HG02623 (cell line): ENCODE measurements at regions not wholly inside any gene's neighbourhood (a gene's known extent, or its start where the extent isn't known, plus 50 kb on each side); places are given as distances from the start of the nearest gene placed in this dataset.
"Not testable (repeated sequence)": the region's sequence is repeated elsewhere in the genome, so short reads cannot be mapped to it uniquely, and the experiment has no call there.

Experiments used
- ATAC-seq: cut with Tn5 transposase; IDR thresholded peaks from one replicate; pipeline ENCODE4 v1.9.1; 2021; ENCODE audit warnings: moderate library complexity; ENCODE audit not compliant: unreplicated experiment

GRCh38 chr4:72942565-72942964 lies 127.0 kb downstream of the COX18 start:
- ATAC-seq: no peak

GRCh38 chr4:72938516-72938915 lies 131.0 kb downstream of the COX18 start:
- no peak for ATAC-seq

GRCh38 chr4:72935462-72935861 lies 134.1 kb downstream of the COX18 start:
- no peak for ATAC-seq

DNA sequence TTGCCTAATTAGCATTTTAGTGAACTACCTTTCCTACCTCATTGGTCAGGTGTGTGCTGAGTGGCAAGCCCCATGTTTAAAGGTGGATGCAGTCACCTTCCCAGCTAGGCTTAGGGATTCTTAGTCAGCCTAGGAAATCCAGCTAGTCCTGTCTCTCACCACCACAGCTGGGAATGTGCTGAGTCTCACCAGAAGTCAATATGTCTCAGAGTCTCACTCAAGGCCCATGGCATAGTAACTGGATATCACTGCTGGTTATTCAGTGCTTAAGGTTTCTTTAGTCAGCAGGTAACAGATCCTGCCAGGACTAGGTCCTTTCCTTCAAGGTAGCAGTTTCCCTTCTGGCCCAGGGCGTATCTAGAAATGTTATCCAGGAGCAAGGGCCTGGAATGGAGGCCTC lies 136.5 kb downstream of the COX18 start:
- no peak for ATAC-seq

- ATAC-seq: no peak
These were observed 138.2 kb downstream of the COX18 start for GRCh38 chr4:72931346-72931745.

DNA sequence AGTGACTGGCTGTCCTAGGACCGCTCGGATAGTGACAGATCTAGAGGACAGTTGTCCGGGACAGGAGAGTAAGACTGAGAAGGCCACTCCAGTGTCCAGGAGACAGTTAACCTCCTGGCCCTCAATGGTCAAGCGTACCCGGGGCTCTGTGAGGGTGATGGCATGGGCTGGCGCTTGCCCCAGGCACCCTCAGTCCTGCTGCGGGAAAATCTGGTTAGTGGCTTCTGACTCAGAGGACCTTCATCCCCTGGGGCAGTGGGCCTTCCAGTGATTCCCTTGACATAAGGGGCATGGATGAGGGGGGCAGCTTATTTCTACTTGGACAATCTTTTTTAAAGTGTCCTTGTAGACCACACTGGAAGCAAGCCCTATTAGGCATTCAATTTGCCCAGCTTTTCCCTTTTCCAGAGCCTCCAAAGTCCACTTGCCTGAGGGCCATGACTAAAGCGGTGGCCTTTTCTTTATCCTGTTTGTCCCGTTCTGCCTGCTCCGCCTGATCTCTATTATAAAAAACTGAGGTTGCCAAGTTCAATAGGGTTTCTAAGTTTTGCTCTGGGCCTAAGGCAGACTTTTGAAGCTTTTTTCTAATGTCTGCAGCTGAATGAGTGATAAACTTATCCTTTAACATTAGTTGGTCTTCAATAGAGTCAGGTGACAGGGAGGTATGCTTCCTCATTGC lies 139.8 kb downstream of the COX18 start:
- not testable (repeated sequence) for ATAC-seq

GRCh38 chr4:72924814-72925213 lies 144.7 kb downstream of the COX18 start:
- ATAC-seq: no peak

- ATAC-seq: no peak
These were observed 149.6 kb downstream of the COX18 start for GRCh38 chr4:72919937-72920336.

GRCh38 chr4:72919464-72919863 lies 150.1 kb downstream of the COX18 start:
- ATAC-seq: no peak

GRCh38 chr4:72918362-72918761 lies 151.2 kb downstream of the COX18 start:
- no peak for ATAC-seq

DNA sequence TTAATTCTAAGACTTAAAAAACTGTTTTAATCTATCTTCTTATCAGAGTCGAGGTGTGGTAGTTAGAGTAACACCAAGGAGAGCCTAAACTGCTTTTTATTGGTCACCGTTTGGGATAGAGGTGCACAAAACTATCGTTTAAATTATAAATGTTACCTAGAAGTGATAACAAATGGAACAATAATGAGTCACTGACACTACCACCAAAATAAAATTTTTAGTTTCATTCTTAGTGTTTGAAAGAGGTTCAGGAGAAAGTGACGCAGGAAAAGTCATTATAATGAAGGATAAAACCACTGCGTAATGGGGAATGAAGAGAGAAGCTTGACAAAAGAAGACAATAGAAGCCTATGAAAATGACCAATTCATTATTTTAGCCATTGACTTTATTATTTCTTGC lies 158.2 kb downstream of the COX18 start:
- ATAC-seq: no peak

GRCh38 chr4:72909461-72909860 lies 160.1 kb downstream of the COX18 start:
- ATAC-seq: no peak

GRCh38 chr4:72902354-72902753 lies 167.2 kb downstream of the COX18 start:
- ATAC-seq: no peak

DNA sequence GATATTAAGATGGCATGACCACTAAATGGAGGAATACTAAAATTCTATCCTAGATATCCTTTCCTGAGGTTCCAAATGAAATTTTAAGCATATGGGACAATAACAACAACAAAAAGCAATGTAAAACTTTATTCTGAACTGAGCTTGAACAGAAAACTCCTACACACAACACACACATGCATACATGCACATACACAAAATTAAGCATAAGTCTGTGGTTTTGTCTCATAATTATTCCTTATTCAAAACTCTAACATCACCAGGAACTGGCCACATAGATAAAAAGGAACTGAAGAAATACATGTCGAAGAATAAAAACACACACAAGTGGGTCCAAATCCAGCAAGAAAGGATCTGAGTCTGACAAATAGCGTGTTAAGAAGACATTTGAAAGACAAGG lies 168.0 kb downstream of the COX18 start:
- no peak for ATAC-seq

- ATAC-seq: no peak
These were observed 168.6 kb downstream of the COX18 start for GRCh38 chr4:72900952-72901351.

DNA sequence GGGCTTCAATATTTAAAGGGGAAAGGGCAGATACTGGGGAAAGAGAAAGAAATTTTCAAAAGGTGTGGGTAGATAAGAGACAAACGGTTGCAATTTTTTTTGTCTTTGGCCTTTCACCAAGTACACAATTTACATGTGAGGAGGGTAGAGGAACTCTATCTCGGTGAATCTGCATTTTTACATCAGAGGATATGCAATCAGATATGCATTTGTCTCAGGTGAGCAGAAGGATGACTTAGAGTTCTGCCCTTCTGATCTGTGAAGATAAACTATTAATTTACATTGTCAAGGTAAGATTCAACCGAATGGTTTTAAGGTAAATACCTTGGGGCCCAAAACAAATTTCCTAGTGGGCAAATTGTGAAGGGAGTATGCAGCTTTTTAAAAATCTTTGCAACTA lies 169.9 kb downstream of the COX18 start:
- no peak for ATAC-seq

DNA sequence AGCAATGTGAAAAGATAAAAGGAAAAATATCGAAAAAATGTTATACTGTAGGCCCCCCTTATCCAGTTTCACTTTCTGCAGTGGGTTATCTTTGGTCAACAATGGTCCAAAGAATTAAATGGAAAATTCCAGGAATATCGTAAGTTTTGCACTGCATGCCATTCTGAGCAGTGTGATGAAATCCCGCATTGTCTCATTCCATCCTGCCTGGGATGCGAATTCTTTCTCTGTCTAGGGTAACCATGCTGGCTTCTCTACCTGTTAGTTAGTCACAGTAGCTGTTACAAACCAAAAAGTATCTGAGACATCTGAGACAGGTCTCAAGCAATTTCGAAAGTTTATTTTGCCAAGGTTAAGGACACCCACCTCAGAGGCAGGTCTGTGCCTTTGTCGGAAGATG lies 170.3 kb downstream of the COX18 start:
- no peak for ATAC-seq

GRCh38 chr4:72896515-72896914 lies 173.0 kb downstream of the COX18 start:
- no peak for ATAC-seq

- no peak for ATAC-seq
These were observed 174.1 kb downstream of the COX18 start for GRCh38 chr4:72895408-72895807.

DNA sequence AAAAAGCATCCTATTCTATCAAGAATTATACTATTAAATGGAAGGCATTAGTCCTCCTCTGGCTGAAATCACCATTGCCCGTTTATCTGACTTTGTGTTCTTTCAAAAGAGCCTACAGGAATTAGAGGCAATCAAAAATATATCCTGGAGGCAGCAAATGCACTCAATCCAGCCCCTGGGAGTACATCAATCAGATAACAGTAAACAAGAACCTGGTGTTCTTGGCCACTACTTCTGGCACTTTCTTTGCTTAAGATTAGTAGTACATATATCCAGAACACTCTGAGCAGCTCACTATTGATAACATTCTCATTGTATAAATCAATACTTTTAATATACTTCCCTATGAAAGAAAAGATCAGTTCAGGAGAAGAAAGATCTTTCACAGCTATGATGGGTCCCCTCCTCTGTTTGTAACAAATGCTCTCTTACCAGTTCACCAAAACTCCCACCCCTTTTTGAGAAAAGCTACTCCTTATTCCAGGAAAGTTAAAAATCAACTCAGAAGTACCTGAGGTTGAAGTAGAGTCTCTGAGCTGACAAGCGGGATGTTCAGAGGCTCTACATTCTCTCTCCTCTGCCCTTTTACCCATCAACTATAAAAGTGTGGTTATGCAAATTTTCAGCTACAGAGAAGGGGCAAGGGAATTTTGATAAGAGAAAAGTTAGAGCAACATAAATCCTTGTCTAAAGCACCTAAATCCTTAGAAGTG lies 176.0 kb downstream of the COX18 start:
- ATAC-seq: no peak

DNA sequence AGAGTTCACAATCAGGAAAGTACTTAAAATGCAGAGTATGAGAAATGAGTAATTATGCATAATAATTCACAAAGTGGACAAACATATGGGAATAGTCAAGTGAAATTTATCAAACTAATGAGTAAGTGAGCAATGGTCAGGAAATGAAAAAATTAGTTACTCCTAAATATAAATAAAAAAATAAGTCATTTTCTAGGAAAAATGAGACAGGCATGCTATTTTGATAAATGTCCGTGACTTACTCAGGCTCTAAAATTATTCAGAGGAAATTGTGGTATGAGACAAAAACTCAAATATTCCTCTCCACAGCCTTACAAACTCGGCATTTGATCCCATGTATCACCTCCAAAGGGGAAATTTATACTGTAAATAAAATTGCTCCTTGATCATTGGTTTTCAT lies 181.2 kb downstream of the COX18 start:
- no peak for ATAC-seq

GRCh38 chr4:72887152-72887551 lies 182.4 kb downstream of the COX18 start:
- ATAC-seq: no peak

GRCh38 chr4:72886602-72887001 lies 182.9 kb downstream of the COX18 start:
- no peak for ATAC-seq
